ENCODE measurements at regions not wholly inside any gene's neighbourhood (a gene's known extent, or its start where the extent isn't known, plus 50 kb on each side); places are given as distances from the start of the nearest gene placed in this dataset.

GRCh38 chr4:33160126-33160525 is 2440.0 kb downstream of the PCDH7 start:
- Histone ChIP-seq H3K23ac (ENCODE audit: insufficient read length) (no peak overlapping the region), H3K36me3 (ENCODE audit: control insufficient read depth in 2 of 4, insufficient read depth in 4 of 4, low read length in 3 of 4) (no peaks in the 10 kb centered on the region), H4K20me1 (replicated peaks in 1 of 2; ENCODE audit: control insufficient read depth in 1 of 2, insufficient read depth in 2 of 2, low read length in 2 of 2) (no peaks in the 10 kb centered on the region), H2AFZ (ENCODE audit: low read length) (no peak overlapping the region), H2BK5ac (ENCODE audit: low read depth, low read length) (no peak overlapping the region), H4K5ac (ENCODE audit: insufficient read length, low read depth, low read length) (no peak overlapping the region), H3K18ac (ENCODE audit: extremely low read depth, low read length) (no peak overlapping the region), H4K8ac (ENCODE audit: extremely low read depth, insufficient read depth, low read length) (no peak overlapping the region), H2BK120ac (replicated peaks; ENCODE audit: low read depth, low read length) (no peak overlapping the region), H3K79me1 (ENCODE audit: low read depth, low read length) (no peaks in the 10 kb centered on the region), H3K9me3 (ENCODE audit: insufficient read depth in 2 of 2, low read depth in 1 of 2, low read length in 1 of 2) (no peaks in the 10 kb centered on the region), H3K79me2 (ENCODE audit: control insufficient read depth in 1 of 2, insufficient read depth in 2 of 2, low read length in 2 of 2) (no peaks in the 10 kb centered on the region), H2BK15ac (ENCODE audit: low read length) (no peak overlapping the region), H3K23me2 (ENCODE audit: low read depth, low read length) (no peaks in the 10 kb centered on the region), H2BK20ac (ENCODE audit: low read length) (no peak overlapping the region), H3K4me2 (ENCODE audit: insufficient read depth in 1 of 2, low read depth in 2 of 2, low read length in 2 of 2) (no peak overlapping the region), H3K4me1 (replicated peaks in 1 of 4; ENCODE audit: control insufficient read depth in 3 of 4, insufficient read depth in 4 of 4, low read length in 3 of 4) (no peaks in the 10 kb centered on the region), H3K9ac (replicated peaks in 1 of 4; ENCODE audit: extremely low read depth in 1 of 4, low read depth in 3 of 4, low read length in 3 of 4) (no peak overlapping the region), H3K4ac (replicated peaks; ENCODE audit: insufficient read length, low read depth, low read length) (no peak overlapping the region), H4K91ac (replicated peaks; ENCODE audit: insufficient read length, low read length) (no peak overlapping the region), H2BK12ac (ENCODE audit: low read depth, low read length) (no peak overlapping the region), H3K14ac (ENCODE audit: insufficient read length) (no peak overlapping the region), H3K27me3 (replicated peaks in 1 of 4; ENCODE audit: control insufficient read depth in 3 of 4, extremely low read depth in 1 of 4, insufficient read depth in 3 of 4, low read length in 3 of 4) (no peaks in the 10 kb centered on the region), H3K4me3 (ENCODE audit: extremely low read depth in 1 of 4, insufficient read depth in 2 of 4, low read depth in 3 of 4, low read length in 4 of 4) (no peak overlapping the region), H3K56ac (replicated peaks; ENCODE audit: insufficient read length, low read depth, low read length) (no peak overlapping the region), H3K27ac (ENCODE audit: low read depth, low read length) (no peak overlapping the region), H2AK5ac (ENCODE audit: low read depth, low read length) (no peak overlapping the region)
- peak; percentile 70 for TF ChIP-seq CEBPB (IDR thresholded peaks at IDR 0.05; ENCODE audit: low read depth, low read length)
- no peak for TF ChIP-seq SP1 (IDR thresholded peaks at IDR 0.05; ENCODE audit: low read depth, low read length)
- TF ChIP-seq CTCF (IDR thresholded peaks at IDR 0.05; ENCODE audit: control extremely low read depth in 1 of 3, insufficient read depth in 1 of 3, low read depth in 1 of 3, low read length in 3 of 3) = peak in 2 of 3 experiments; percentile 63 to 68; a peak in 3 of 4 replicates
- TF ChIP-seq YY1 (IDR thresholded peaks at IDR 0.05; ENCODE audit: low read depth, low read length) = 0 out of 2 replicates have a peak, but pooled peaks have one; percentile 20
- peak; percentile 60 to 69 for TF ChIP-seq RAD21 (IDR thresholded peaks at IDR 0.05 in 1 of 2, conservative IDR thresholded peaks at IDR 0.05 in 1 of 2; ENCODE audit: low read depth in 2 of 2, low read length in 2 of 2)
- TF ChIP-seq SIX5 (IDR thresholded peaks at IDR 0.05; ENCODE audit: low read depth, low read length) = no peak
- DNase-seq (ENCODE audit: low read depth in 1 of 2, low spot score in 2 of 2) = no peak
- WGBS, 2 experiments (ENCODE audit: extremely low coverage in 1 of 2, insufficient coverage in 1 of 2, insufficient read length in 1 of 2, insufficient replicate concordance in 2 of 2, low coverage in 1 of 2, low lambda C conversion rate in 2 of 2, missing lambda C conversion rate in 1 of 2) = 78% methylated on average over 2 of the region's 2 CpGs; no CpG with 5 or more reads in 1 of the 2 experiments
- ChIA-PET CTCF (ENCODE audit: partially characterized antibody) (no interaction called here), POLR2A (ENCODE audit: partially characterized antibody) (no interaction called here)
- FAIRE-seq = peak; percentile 32
